Loucy (cell line): ENCODE measurements at regions not wholly inside any gene's neighbourhood (a gene's known extent, or its start where the extent isn't known, plus 50 kb on each side); places are given as distances from the start of the nearest gene placed in this dataset.

Source experiments
- EZH2phosphoT487 ChIP-seq: fragments of 200-600 bp; IDR thresholded peaks from 2 replicates; pipeline ENCODE4 v1.6.1; 2018; ENCODE audit warnings: antibody characterized with exemption, mild to moderate bottlenecking, moderate library complexity, borderline replicate concordance
- TF ChIP-seq, protein P1 (sequence below): fragments of 200-600 bp; sonication (generic); conservative IDR thresholded peaks from 2 replicates; pipeline ENCODE4 v1.5.1; 2014; ENCODE audit warnings: mild to moderate bottlenecking, antibody characterized with exemption, low read length

DNA sequence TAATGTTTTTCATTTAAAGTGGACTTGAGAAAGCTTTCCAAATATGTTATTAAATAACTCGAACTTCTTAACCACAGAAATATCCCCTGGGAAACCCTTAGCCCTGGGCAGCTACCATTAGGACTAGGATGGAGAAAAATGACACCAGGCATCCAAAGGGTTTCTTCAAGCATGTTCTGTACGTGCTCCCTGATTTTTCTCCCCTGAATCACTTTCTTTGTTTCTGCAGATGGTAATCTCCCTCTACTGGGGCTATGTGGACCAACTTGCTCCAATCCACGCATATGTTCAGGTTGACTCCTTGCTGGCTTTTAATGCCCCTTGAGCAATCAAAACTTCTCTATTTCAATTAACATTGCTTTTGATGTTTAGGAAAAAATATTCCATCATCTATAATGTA is 312.7 kb upstream of the C1orf87 start:
- TF ChIP-seq, protein P1, sequence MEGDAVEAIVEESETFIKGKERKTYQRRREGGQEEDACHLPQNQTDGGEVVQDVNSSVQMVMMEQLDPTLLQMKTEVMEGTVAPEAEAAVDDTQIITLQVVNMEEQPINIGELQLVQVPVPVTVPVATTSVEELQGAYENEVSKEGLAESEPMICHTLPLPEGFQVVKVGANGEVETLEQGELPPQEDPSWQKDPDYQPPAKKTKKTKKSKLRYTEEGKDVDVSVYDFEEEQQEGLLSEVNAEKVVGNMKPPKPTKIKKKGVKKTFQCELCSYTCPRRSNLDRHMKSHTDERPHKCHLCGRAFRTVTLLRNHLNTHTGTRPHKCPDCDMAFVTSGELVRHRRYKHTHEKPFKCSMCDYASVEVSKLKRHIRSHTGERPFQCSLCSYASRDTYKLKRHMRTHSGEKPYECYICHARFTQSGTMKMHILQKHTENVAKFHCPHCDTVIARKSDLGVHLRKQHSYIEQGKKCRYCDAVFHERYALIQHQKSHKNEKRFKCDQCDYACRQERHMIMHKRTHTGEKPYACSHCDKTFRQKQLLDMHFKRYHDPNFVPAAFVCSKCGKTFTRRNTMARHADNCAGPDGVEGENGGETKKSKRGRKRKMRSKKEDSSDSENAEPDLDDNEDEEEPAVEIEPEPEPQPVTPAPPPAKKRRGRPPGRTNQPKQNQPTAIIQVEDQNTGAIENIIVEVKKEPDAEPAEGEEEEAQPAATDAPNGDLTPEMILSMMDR: no peak
- no peak for TF ChIP-seq EZH2phosphoT487
